A673 (cell line): ENCODE measurements at regions not wholly inside any gene's neighbourhood (a gene's known extent, or its start where the extent isn't known, plus 50 kb on each side); places are given as distances from the start of the nearest gene placed in this dataset.

ENCODE experiments used
- BruUV-seq: library from RNA; stranded (reverse); fragments of 400-500 nt; replicated peaks from 2 replicates; lab custom pipeline; 2021; lab: Mats Ljungman, UMichigan
- CTCF ChIA-PET: fragments of 300-600 bp; sonication (Branson Sonifier 250); formaldehyde crosslinking; loops from one replicate; lab custom pipeline; 2022; ENCODE audit warnings: antibody characterized with exemption; lab: Charles Lee
- POLR2A ChIA-PET: fragments of 300-600 bp; sonication (Branson Sonifier 250); formaldehyde crosslinking; loops from one replicate; lab custom pipeline; 2022; ENCODE audit warnings: antibody characterized with exemption; ENCODE audit not compliant: low non-redundant PET; lab: Charles Lee
- DNase-seq: peaks from one replicate; pipeline ENCODE4 v3.0.0-alpha.2; 2015; ENCODE audit warnings: low spot score
- H3K27ac ChIP-seq: fragments of 200-600 bp; sonication (generic); 2 replicates; pipeline ENCODE4 v1.5.1; 2016; ENCODE audit warnings: mixed run types, low read depth, mild to moderate bottlenecking, mixed read lengths, antibody characterized with exemption, low read length; ENCODE audit not compliant: poor library complexity, severe bottlenecking
- H3K27me3 ChIP-seq: fragments of 200-600 bp; sonication (generic); replicated peaks from 2 replicates; pipeline ENCODE4 v1.6.1; 2017; ENCODE audit warnings: mixed run types, low read depth, mild to moderate bottlenecking, mixed read lengths, antibody characterized with exemption, low read length; ENCODE audit not compliant: insufficient read depth, poor library complexity
- H3K36me3 ChIP-seq: fragments of 200-600 bp; sonication (generic); 2 replicates; pipeline ENCODE4 v1.6.1; 2016; ENCODE audit warnings: mixed run types, mild to moderate bottlenecking, mixed read lengths, antibody characterized with exemption, low read length; ENCODE audit not compliant: insufficient read depth, poor library complexity, severe bottlenecking
- H3K4me1 ChIP-seq: fragments of 200-600 bp; sonication (generic); 2 replicates; pipeline ENCODE4 v1.6.1; 2017; ENCODE audit warnings: mixed run types, mild to moderate bottlenecking, mixed read lengths, antibody characterized with exemption, low read length; ENCODE audit not compliant: insufficient read depth, poor library complexity, severe bottlenecking
- H3K4me3 ChIP-seq: fragments of 200-600 bp; sonication (generic); 2 replicates; pipeline ENCODE4 v1.5.1; 2016; ENCODE audit warnings: low read depth, mixed run types, mild to moderate bottlenecking, mixed read lengths, low read length; ENCODE audit not compliant: poor library complexity, severe bottlenecking
- H3K9me3 ChIP-seq: fragments of 200-600 bp; sonication (generic); 2 replicates; pipeline ENCODE4 v1.6.1; 2016; ENCODE audit warnings: mixed run types, low read depth, mild to moderate bottlenecking, mixed read lengths, antibody characterized with exemption, low read length; ENCODE audit not compliant: poor library complexity, severe bottlenecking
- EZH2 ChIP-seq: fragments of 200-600 bp; sonication (generic); IDR thresholded peaks from 2 replicates; pipeline ENCODE4 v1.6.1; 2017; ENCODE audit warnings: borderline replicate concordance, low read depth, mild to moderate bottlenecking, mixed read lengths, antibody characterized with exemption, low read length; ENCODE audit not compliant: poor library complexity, severe bottlenecking
- intact Hi-C: fragments of 100-400 bp; cut with micrococcal nuclease; formaldehyde crosslinking; loops from one replicate; pipeline ENCODE4 v1.10.0; 2022; ENCODE audit not compliant: unreplicated experiment
- TF ChIP-seq, protein P1 (sequence below): fragments of 300-800, 200-600 bp; sonication (generic); conservative IDR thresholded peaks from 2 replicates; pipeline ENCODE4 v1.5.1; 2017; ENCODE audit warnings: low read depth, mild to moderate bottlenecking, antibody characterized with exemption, low read length, moderate library complexity, mixed read lengths

DNA sequence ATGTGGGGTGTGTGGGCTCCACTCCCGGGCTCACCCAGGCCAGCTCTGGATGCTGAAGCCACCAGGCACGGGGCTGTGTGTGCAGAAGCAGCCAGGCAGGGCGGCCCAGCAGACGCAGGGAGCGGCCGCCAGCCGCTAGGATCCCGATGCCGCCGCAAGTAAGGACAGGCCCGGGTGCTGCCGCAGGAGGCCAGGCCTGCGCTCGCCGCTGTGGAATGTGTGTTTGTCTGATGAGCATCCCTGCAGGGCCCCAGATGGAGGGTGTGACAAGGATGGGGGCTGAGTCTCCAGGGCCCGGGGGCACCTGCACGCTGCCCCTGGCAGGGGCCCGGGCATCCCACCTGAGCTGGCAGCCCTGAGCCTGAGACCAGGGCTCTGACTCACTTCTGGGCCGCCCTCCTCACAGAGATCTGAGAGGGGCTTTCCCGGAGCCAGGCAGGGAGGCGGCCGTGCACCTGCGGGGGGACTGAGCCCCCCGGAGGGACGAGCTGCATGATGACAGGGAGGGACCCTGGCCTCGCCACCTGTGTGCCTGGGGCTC lies 101.5 kb downstream of the FOXL3 start:
- no TSS peak for BruUV-seq
- POLR2A ChIA-PET: no interaction called here

DNA sequence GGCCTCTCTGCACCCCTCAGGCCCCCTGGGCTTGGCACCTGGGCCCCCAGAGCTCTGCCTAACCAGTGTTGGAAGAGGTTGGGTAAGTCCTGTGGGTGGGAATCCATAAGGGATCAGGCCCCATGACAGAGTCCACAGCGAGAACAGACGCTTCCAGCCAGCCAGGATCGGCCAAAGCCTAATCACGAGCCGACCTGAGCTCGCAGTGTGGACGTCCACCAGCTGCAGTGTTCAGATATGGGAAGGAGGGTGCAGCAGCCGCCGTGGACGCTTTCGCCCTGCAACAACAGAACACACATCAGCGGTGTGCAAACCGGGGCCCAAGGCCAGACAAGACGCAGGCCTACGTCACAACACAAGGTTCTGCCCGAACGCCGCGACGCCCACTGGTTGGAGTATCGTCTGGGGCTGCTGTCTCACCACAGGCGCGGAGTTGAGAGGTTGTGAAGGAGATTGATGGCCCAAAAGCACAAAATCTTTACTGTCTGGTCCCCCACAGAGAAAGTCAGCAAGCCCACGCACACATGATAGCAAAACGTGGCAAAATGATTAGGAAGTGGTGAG lies 102.1 kb downstream of the FOXL3 start:
- Histone ChIP-seq H3K27me3 (no peaks in the 10 kb centered on the region), H3K36me3 (no peaks in the 10 kb centered on the region), H3K4me3 (no peak overlapping the region), H3K9me3 (peaks cover 17% of the 10 kb centered on the region), H3K27ac (no peak overlapping the region), H3K4me1 (no peaks in the 10 kb centered on the region)
- CTCF ChIA-PET: no interaction called here
- DNase-seq: no peak
- no TSS peak for BruUV-seq
- intact Hi-C loops: no loop called here
- POLR2A ChIA-PET: no interaction called here
- TF ChIP-seq, protein P1, sequence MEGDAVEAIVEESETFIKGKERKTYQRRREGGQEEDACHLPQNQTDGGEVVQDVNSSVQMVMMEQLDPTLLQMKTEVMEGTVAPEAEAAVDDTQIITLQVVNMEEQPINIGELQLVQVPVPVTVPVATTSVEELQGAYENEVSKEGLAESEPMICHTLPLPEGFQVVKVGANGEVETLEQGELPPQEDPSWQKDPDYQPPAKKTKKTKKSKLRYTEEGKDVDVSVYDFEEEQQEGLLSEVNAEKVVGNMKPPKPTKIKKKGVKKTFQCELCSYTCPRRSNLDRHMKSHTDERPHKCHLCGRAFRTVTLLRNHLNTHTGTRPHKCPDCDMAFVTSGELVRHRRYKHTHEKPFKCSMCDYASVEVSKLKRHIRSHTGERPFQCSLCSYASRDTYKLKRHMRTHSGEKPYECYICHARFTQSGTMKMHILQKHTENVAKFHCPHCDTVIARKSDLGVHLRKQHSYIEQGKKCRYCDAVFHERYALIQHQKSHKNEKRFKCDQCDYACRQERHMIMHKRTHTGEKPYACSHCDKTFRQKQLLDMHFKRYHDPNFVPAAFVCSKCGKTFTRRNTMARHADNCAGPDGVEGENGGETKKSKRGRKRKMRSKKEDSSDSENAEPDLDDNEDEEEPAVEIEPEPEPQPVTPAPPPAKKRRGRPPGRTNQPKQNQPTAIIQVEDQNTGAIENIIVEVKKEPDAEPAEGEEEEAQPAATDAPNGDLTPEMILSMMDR: no peak
- TF ChIP-seq EZH2: no peak

More for the DNA sequence above, 101.5 kb downstream of the FOXL3 start:
- CTCF ChIA-PET: no interaction called here
- TF ChIP-seq, protein P1: no peak
- TF ChIP-seq EZH2: no peak
- Histone ChIP-seq H3K4me3 (no peak overlapping the region), H3K36me3 (no peaks in the 10 kb centered on the region), H3K4me1 (no peaks in the 10 kb centered on the region), H3K27me3 (no peaks in the 10 kb centered on the region), H3K9me3 (peaks cover 14% of the 10 kb centered on the region), H3K27ac (no peak overlapping the region)
- DNase-seq: no peak
- intact Hi-C loops: no loop called here

DNA sequence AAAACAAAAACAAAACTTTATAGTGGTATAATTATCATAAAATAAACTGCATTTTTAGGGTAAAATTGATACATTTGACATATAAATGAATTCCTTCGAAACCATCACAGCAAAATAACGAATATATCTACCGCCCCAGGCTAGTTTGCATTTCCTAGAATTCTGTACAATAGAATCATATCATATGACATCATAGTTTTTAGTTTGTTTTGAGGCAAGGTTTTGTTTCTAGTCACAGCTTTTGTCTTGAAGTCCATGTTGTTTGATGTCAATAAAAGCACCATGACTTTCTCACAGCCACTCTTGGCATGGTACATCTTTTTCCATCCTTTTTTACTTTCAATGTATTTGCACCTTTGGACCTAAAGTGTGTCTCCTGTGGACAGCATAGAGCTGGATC lies 102.9 kb downstream of the FOXL3 start:
- H3K27ac ChIP-seq: no peak overlapping the region
- intact Hi-C loops: no loop called here
- peaks cover 19% of the 10 kb centered on the region for H3K9me3 ChIP-seq
- TF ChIP-seq EZH2: no peak
- TF ChIP-seq, protein P1: no peak
- H3K27me3 ChIP-seq: no peaks in the 10 kb centered on the region
- POLR2A ChIA-PET: no interaction called here
- H3K36me3 ChIP-seq: no peaks in the 10 kb centered on the region
- BruUV-seq: no TSS peak
- no peaks in the 10 kb centered on the region for H3K4me1 ChIP-seq
- no peak for DNase-seq
- no peak overlapping the region for H3K4me3 ChIP-seq
- CTCF ChIA-PET: interaction anchor here (0.6 kb wide), 1 partner anchor 204 kb away, joined by 3 read pairs; no protein-coding TSS in a partner anchor
